Panc1 (cell line): ENCODE measurements at regions not wholly inside any gene's neighbourhood (a gene's known extent, or its start where the extent isn't known, plus 50 kb on each side); places are given as distances from the start of the nearest gene placed in this dataset.

Experiments
- POLR2AphosphoS5 ChIP-seq: IDR thresholded peaks from 2 replicates; pipeline ENCODE4 v1.6.1; 2012; ENCODE audit warnings: mild to moderate bottlenecking, low read depth, low read length, moderate library complexity
- SIN3A ChIP-seq: IDR thresholded peaks from 2 replicates; pipeline ENCODE4 v1.6.1; 2012; ENCODE audit warnings: low read depth, mild to moderate bottlenecking, low read length, moderate library complexity, borderline replicate concordance; ENCODE audit not compliant: insufficient read depth
- TCF7L2 ChIP-seq: IDR thresholded peaks from 2 replicates; pipeline ENCODE4 v1.6.1; 2011; ENCODE audit warnings: mild to moderate bottlenecking, low read depth, low read length, inconsistent platforms
- TF ChIP-seq, protein P1 (sequence below): fragments of 450-650 bp; IDR thresholded peaks from 2 replicates; pipeline ENCODE4 v1.5.1; 2017; ENCODE audit warnings: mild to moderate bottlenecking
- TF ChIP-seq, protein P2 (sequence below), 2 experiments: IDR thresholded peaks; 2 replicates each; pipeline ENCODE4 v1.6.1; 2011 to 2012; ENCODE audit warnings: low read depth in 2 of 2, control low read depth in 1 of 2, low read length in 1 of 2, mild to moderate bottlenecking in 1 of 2, moderate library complexity in 1 of 2; ENCODE audit not compliant: insufficient read depth in 1 of 2

DNA sequence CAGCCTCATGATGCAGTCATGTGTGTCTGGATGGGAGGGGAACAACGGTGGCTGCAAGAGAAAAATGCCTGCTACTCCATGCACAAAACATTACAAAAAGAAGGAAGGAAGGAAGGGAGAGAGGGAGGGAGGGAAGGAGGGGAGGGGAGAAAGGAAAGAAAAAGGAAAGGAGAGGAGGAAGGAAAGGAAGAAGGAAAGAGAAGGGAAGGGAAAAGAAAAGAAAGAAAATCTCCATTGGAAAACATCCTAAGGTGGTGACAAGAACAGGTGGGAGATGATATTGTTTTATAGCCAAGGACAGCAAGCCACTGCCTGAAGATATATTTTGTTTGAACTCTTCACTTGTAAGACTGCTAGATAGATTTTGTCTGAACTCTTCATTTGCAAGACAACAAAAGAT, 171.8 kb upstream of the EGLN3 start:
- TF ChIP-seq, protein P1, sequence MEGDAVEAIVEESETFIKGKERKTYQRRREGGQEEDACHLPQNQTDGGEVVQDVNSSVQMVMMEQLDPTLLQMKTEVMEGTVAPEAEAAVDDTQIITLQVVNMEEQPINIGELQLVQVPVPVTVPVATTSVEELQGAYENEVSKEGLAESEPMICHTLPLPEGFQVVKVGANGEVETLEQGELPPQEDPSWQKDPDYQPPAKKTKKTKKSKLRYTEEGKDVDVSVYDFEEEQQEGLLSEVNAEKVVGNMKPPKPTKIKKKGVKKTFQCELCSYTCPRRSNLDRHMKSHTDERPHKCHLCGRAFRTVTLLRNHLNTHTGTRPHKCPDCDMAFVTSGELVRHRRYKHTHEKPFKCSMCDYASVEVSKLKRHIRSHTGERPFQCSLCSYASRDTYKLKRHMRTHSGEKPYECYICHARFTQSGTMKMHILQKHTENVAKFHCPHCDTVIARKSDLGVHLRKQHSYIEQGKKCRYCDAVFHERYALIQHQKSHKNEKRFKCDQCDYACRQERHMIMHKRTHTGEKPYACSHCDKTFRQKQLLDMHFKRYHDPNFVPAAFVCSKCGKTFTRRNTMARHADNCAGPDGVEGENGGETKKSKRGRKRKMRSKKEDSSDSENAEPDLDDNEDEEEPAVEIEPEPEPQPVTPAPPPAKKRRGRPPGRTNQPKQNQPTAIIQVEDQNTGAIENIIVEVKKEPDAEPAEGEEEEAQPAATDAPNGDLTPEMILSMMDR, result no peak
- TF ChIP-seq, protein P2, sequence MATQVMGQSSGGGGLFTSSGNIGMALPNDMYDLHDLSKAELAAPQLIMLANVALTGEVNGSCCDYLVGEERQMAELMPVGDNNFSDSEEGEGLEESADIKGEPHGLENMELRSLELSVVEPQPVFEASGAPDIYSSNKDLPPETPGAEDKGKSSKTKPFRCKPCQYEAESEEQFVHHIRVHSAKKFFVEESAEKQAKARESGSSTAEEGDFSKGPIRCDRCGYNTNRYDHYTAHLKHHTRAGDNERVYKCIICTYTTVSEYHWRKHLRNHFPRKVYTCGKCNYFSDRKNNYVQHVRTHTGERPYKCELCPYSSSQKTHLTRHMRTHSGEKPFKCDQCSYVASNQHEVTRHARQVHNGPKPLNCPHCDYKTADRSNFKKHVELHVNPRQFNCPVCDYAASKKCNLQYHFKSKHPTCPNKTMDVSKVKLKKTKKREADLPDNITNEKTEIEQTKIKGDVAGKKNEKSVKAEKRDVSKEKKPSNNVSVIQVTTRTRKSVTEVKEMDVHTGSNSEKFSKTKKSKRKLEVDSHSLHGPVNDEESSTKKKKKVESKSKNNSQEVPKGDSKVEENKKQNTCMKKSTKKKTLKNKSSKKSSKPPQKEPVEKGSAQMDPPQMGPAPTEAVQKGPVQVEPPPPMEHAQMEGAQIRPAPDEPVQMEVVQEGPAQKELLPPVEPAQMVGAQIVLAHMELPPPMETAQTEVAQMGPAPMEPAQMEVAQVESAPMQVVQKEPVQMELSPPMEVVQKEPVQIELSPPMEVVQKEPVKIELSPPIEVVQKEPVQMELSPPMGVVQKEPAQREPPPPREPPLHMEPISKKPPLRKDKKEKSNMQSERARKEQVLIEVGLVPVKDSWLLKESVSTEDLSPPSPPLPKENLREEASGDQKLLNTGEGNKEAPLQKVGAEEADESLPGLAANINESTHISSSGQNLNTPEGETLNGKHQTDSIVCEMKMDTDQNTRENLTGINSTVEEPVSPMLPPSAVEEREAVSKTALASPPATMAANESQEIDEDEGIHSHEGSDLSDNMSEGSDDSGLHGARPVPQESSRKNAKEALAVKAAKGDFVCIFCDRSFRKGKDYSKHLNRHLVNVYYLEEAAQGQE (IDR thresholded peaks at IDR 0.05; ENCODE audit: insufficient read depth in 1 of 2, low read depth in 2 of 2, low read length in 1 of 2), result no peak
- TF ChIP-seq POLR2AphosphoS5 (no peak), SIN3A (no peak), TCF7L2 (no peak)
